ENCODE measurements at regions not wholly inside any gene's neighbourhood (a gene's known extent, or its start where the extent isn't known, plus 50 kb on each side); places are given as distances from the start of the nearest gene placed in this dataset.

DNA sequence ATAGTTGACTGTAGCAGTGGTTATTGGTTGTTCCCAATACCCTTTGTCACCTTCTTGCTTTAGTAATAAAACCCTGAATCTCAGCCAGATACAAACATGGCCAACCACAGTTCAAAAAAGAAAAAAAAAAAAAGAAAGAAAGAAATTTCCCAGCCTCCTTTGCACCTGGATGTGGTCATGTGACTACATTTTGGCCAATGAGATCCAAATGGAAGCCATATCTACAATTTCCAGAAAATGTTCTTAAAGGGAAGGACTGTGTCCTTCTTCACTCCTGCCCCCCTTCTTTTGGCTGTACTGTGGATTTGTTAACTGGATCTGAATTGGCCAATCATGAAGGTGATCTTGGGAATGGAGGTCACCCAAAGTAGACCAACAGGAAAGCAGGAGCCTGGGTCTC, 141.9 kb downstream of the SOX9 start:
- no peak for DNase-seq

DNA sequence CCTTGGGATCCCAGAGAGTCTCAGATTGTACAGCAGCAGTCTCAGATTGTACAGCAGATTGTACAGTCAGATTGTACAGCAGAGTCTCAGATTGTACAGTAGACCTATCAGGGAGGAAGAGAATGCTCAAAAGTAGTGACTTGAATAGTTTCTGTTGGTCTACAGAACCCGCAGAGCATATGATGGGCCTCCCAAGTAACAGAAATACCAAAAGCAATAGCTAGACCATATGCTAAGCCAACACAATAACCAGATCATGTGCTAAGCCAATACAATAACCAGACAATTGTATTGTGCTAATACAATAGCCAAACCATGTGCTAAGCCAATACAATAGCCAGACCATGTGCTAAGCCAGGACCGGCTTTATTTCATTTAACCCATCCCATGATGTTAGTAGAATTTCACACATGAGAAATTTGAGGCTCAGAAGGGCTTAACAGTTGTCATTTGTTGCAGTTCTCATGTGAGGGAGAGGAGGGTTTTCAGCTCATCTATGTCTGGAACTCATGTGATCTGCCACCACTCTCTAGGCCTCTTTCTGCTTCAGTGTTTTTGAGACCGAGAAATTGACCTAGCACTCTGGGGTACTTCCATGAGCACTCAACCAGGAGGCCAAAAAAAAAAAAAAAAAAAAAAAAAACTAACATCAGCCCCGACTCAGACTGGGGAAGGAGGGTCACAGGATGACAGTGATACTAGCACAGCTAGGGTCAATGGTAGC, 144.0 kb downstream of the SOX9 start:
- DNase-seq: no peak

GRCh38 chr17:72266112-72266775, 145.4 kb downstream of the SOX9 start:
- DNase-seq: no peak

DNA sequence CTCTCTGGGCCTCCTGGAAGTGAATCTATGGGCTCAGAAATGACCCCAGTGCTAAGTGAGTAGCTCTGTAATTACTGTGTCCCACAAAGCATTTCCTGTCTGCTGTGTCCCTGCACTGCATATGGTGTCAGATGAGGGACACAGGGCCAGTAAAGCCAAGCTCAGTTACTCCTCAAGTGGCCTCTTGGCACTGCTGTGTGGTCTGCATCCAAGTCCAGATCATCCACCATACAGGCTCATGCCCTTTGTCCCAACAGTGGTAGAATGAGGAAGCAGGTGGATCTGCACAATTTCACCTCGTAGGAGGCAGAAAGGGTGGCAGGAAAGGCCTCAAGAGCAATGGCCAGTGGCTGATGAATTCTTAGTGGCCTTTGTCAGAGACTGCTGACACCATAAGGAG, 146.8 kb downstream of the SOX9 start:
- DNase-seq: no peak

- no peak for DNase-seq
These were observed 147.6 kb downstream of the SOX9 start for GRCh38 chr17:72268431-72268830.

- no peak for DNase-seq
These were observed 149.6 kb downstream of the SOX9 start for GRCh38 chr17:72270273-72270924.

DNA sequence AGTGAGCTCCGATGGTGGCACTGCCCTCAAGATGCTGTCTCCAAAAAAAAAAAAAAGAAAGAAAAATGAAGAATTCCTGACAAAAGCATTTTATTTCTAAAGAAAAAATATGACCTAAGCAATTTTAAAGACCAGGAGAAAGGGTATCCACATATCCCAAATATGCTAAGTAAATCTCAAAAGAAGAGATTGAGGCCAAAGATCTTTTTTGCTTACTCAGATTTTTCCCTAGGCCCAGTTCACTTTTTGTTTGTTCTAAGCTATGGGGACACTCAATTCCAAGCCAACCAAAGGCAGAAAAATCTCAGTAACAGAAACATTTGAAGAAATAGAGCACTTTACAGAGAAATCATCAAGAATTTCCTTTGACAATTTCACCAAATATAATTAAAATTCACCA, 150.8 kb downstream of the SOX9 start:
- DNase-seq: no peak

DNA sequence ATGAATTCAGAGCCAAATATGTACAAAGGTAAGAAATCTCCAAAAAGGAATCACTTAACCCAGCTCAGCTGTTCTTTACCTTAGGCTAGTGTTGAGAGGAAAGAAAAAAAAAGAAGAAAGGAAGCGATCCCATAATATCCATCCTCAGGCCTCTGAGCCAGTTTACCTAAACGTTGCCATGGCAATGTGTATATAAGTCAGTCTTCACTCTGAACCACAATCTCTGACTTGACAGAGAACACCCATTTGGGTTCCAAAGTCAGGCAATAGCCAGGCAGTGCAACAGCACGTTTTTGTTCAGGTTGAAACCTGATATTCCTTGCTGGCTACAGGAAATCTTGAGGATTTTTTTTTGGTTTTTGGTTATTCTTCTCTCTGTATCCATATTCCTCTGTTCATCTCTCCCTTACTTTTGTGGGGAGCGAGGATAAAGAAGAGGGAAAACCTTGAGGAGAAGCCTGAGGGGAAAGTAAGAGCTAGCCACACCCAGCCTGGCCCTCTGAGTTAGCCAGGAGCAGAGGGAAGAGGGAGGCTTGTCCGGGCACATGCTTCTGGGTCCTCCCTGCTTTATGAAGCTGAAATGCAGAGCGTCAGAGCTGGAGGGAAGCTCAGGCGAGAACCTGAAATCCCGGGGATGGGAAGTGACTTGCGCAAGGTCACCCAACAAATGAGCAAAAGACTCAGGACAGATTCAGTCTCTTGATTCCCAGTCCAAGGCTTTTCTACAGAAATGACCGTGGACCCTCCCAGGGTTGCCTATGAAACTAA, 152.7 kb downstream of the SOX9 start:
- no peak for DNase-seq

DNA sequence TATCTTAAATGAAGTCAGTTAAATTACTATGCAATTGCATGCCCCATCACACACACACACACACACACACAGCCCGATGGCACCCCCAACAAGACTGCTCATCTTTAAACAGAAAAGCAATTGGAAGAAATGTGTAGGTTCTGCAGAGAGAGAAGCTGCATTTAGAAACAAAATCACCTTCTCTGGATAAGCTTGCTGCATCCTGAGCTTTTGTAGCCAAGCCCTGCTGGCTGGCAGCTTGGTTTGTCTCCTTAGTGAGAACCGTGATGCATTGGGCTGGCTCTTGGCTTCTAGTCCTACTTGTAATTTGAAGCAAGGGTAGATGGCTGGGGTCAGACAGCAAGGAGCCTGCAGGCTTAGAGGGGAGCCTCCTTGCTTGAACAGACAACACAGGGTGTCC, 153.8 kb downstream of the SOX9 start:
- no peak for DNase-seq

DNA sequence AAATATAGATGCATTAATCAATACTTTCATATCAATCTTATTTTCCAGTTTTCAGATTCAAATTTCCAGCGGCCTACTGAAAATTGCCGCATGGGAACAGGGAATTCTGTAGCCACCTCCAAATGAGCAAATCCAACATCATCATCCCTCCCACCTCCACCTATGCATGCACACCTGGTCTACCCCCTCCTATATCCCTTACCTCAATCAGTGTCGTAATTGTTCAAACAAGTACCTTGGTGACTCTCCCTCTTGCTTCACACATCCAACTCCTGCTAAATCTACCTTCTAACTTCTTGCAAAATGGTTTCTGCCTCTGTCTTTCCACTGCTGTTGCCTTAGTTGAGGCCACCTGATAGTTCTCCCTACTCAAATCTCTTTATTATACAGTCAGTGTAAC, 160.1 kb downstream of the SOX9 start:
- no peak for DNase-seq

DNA sequence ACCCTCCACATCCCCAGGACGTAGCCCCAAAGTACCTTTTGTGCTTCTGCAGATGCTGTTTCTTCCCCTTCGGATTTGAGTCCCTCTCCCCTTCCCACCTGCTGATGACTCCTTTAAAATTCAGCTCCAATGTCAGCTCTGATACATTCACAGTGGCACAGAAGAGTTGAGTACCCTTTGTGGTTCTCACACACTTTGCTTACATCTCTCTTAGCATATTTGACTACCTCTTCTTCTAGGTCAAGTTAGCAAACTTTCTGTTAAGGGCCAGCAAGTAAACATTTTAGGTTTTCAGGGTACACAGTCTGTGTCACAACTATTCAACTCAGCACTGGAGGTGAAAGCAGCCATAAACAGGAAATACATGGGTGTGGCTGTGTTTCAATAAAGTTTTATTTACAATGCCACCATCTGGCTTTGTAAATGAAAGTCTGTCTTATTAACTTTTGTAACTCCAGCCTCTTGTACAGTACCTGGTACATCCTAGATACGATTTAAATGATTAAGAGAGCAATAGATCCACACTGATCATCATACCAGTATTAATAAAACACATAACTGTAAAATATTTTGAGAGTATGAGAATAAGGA, 161.7 kb downstream of the SOX9 start:
- DNase-seq: no peak

DNA sequence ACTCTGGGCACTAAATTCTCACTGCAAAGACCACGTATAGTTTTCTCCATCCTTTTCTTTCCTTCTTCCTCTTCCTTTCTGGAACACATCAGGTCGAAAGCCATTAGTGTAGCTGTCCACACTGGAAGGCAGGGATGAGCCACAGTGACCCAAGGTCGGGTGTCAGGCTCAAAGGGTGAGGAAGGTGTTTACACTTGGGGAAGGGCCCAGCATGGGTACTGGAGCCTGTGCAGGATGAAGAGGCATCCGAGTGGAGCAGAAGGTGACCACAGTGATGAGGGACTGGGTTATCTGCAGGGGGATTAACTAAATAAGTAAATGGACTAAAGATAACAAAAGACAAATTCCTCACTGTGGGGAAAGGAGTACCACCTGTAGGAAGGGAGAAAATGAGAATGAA, 164.0 kb downstream of the SOX9 start:
- no peak for DNase-seq

DNA sequence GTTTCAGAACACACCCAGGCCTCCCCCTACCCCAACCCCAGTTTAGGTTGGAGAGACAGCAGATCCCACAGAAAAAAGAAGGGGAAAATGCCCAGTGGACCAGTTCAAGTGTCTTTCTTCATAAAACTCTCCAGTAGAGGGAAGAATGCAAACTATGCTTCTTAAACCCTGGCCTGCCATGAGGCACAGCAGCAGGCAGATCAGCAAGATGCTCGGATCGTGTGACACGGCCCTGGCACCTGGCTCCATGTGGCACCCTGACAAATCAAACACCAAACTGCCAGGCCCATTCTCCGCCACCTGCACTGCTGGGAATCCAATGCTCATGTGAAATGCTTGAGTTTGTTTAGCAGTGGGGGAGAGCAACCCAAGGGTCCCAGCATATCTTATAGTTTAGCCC, 166.8 kb downstream of the SOX9 start:
- no peak for DNase-seq

GRCh38 chr17:72294487-72294893, 173.7 kb downstream of the SOX9 start:
- no peak for DNase-seq

- no peak for DNase-seq
These were observed 175.1 kb downstream of the SOX9 start for GRCh38 chr17:72295916-72296315.

GRCh38 chr17:72296456-72296855, 175.6 kb downstream of the SOX9 start:
- no peak for DNase-seq

DNA sequence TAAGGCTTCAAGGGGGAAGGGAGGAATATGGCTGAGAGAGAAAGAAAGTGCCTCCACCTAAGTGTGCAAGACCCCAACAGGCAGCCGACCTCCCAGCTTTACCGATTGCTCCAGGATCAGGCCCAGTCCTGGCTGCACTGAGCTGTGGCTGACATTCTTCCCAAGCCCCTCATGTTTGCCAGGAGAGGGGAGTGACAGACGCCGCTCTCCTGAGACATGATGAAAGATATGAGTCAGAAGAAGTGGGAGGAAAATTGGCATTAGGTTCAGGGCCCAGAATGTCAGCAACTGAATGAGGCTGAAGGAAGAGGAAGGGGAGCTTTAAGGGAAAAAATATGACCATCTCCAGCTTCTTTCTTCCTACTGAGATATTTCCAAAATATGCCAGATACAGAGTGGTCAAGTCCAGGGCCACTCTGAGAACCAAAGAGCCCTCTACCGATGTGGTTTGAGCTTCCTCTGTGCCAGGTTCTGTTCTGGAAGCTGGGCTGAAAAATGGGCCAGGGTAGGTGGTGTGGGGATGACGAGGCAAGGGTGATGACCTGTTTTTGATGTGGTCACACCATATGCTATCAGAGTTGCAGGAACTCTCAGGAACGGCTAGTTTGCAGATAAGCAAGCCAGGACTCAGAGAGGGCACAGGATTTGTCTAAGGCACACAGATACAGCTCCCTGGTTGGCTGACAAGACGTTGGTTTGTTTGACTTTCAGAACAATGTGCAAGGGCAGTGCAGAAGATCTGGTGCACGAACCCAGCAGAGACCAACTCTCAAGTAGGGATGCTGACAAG, 176.7 kb downstream of the SOX9 start:
- no peak for DNase-seq

DNA sequence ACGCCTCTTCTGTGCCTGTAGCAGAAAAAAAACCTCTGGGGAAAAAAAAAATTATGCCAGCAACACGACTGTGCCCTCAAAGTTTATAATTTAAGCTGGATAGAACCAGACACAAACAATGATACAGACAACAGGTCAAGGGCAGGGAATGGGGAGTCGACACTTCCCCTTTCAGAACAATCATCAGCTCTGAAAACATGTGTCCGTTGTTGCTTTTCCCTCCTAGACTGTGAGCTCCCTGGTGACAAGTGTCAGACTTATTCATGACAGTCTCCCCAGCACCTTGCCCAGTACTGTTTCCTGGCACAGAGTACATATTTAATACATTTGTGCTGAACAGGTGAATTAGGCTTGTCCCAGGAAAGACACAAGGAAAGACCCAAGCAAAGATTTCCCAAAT, 178.3 kb downstream of the SOX9 start:
- DNase-seq: no peak

DNA sequence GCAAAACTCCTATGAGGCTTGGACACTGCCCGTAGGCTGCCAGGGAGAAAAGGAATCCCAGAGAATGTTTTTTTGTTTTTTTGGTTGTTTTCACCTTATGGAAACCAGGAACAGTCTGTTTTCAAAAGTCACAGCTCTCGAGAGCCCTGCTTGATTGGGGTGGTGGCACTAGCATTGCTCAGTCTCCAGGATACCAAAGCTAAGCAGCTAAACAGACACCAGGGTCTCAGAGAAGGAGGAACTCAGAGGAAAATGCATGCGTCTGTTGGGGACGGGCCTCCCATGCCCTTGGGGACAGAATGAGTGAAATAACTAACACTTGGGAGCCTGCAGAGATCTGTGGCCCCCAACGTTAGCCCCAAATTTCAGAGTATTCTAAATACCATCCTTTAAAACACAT, 178.8 kb downstream of the SOX9 start:
- no peak for DNase-seq

DNA sequence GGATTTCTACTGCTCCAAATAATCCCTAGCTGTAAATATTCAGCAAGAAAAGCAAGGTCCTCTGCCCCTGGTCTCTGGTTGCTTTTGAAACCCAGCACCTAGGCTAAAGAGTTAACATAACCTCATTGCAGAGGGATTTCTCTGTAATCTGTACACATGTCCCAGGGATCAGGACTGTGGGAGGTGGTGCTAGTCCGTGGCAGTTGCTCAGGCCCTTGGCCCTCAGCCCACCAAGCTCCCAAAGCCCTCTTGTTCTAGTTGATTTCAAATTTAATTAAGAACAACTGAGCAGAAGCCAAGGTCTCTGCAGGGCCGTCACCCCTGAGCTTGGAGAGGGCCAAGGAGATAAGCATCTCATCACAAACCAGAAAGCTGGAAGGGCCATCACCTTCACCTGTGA, 181.1 kb downstream of the SOX9 start:
- no peak for DNase-seq

DNA sequence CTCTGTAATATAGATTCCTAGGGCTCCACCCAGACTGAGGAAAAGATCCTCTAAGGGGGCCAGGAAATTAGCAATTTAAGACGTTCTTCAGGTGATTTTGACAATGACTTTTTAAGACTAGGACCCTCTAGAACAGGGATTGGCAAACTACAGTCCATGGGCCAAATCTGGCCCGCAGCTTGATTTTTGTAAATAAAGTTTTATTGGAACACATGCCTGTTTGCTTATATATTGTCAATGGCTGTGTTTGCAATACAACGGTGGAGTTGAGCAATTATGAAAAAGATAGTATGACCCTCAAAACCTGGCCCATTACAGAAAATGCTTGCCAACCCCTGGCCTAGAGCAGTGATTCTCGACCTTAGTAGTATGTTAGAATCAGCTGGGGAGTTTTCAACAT, 181.9 kb downstream of the SOX9 start:
- DNase-seq: no peak

Data from CD4-positive, alpha-beta T cell treated with Interleukin-1 beta for 1 hour (primary cell).